ENCODE measurements at regions not wholly inside any gene's neighbourhood (a gene's known extent, or its start where the extent isn't known, plus 50 kb on each side); places are given as distances from the start of the nearest gene placed in this dataset.

GRCh38 chr2:129164220-129164949 is 815.1 kb upstream of the RAB6C start:
- Histone ChIP-seq H3K27me3 (no peaks in the 10 kb centered on the region), H3K9me3 (no peaks in the 10 kb centered on the region), H3K36me3 (no peaks in the 10 kb centered on the region), H3K4me1 (no peaks in the 10 kb centered on the region), H3K27ac (no peak overlapping the region), H3K4me3 (no peak overlapping the region)
- no peak for TF ChIP-seq CTCF (IDR thresholded peaks at IDR 0.05)
- no peak for TF ChIP-seq POLR2A (IDR thresholded peaks at IDR 0.05)
- no peak for DNase-seq

GRCh38 chr2:129165006-129165405 is 814.5 kb upstream of the RAB6C start:
- Histone ChIP-seq H3K27me3 (no peaks in the 10 kb centered on the region), H3K4me3 (no peak overlapping the region), H3K4me1 (no peaks in the 10 kb centered on the region), H3K9me3 (no peaks in the 10 kb centered on the region), H3K36me3 (no peaks in the 10 kb centered on the region), H3K27ac (no peak overlapping the region)
- TF ChIP-seq POLR2A (IDR thresholded peaks at IDR 0.05) (no peak), CTCF (IDR thresholded peaks at IDR 0.05) (no peak)
- no peak for DNase-seq

GRCh38 chr2:129167456-129167855 is 812.0 kb upstream of the RAB6C start:
- Histone ChIP-seq H3K9me3 (no peaks in the 10 kb centered on the region), H3K4me3 (no peak overlapping the region), H3K27me3 (no peaks in the 10 kb centered on the region), H3K4me1 (no peaks in the 10 kb centered on the region), H3K27ac (no peak overlapping the region), H3K36me3 (no peaks in the 10 kb centered on the region)
- no peak for DNase-seq
- no peak for TF ChIP-seq POLR2A (IDR thresholded peaks at IDR 0.05)

GRCh38 chr2:129170570-129170969 is 808.9 kb upstream of the RAB6C start:
- Histone ChIP-seq H3K27me3 (no peaks in the 10 kb centered on the region), H3K4me1 (no peaks in the 10 kb centered on the region), H3K4me3 (no peak overlapping the region), H3K9me3 (no peaks in the 10 kb centered on the region), H3K36me3 (no peaks in the 10 kb centered on the region), H3K27ac (no peak overlapping the region)
- no peak for DNase-seq
- TF ChIP-seq CTCF (IDR thresholded peaks at IDR 0.05) (no peak), POLR2A (IDR thresholded peaks at IDR 0.05) (no peak)

GRCh38 chr2:129174143-129174542 is 805.3 kb upstream of the RAB6C start:
- Histone ChIP-seq H3K4me1 (no peaks in the 10 kb centered on the region), H3K36me3 (no peaks in the 10 kb centered on the region), H3K9me3 (no peaks in the 10 kb centered on the region), H3K27ac (no peak overlapping the region), H3K4me3 (no peak overlapping the region), H3K27me3 (no peaks in the 10 kb centered on the region)
- TF ChIP-seq POLR2A (IDR thresholded peaks at IDR 0.05), result no peak
- no peak for TF ChIP-seq CTCF (IDR thresholded peaks at IDR 0.05)
- no peak for DNase-seq

GRCh38 chr2:129175051-129175450 is 804.4 kb upstream of the RAB6C start:
- H3K9me3 ChIP-seq, result no peaks in the 10 kb centered on the region
- H3K27me3 ChIP-seq, result no peaks in the 10 kb centered on the region
- H3K27ac ChIP-seq, result no peak overlapping the region
- no peak for DNase-seq
- no peak for TF ChIP-seq CTCF (IDR thresholded peaks at IDR 0.05)
- no peak for TF ChIP-seq POLR2A (IDR thresholded peaks at IDR 0.05)
- H3K36me3 ChIP-seq, result no peaks in the 10 kb centered on the region
- H3K4me3 ChIP-seq, result no peak overlapping the region
- no peaks in the 10 kb centered on the region for H3K4me1 ChIP-seq

All from Peyer's patch (tissue), 4 donors.